Skin epidermis (tissue), 12 donors: ENCODE measurements at regions not wholly inside any gene's neighbourhood (a gene's known extent, or its start where the extent isn't known, plus 50 kb on each side); places are given as distances from the start of the nearest gene placed in this dataset.
"Not testable (repeated sequence)": the region's sequence is repeated elsewhere in the genome, so short reads cannot be mapped to it uniquely, and the experiment has no call there.

Experiments used
- H3K27ac ChIP-seq, 21 experiments: fragments of 200-600 bp; sonication (generic) in 11 of 21; one replicate each; pipeline ENCODE4 v1.5.0; 2020; ENCODE audit warnings: mild to moderate bottlenecking in 3 of 21, inconsistent platforms in 2 of 21, moderate library complexity in 2 of 21
- H3K4me3 ChIP-seq, 7 experiments: fragments of 200-600 bp; sonication (generic) in 2 of 7; one replicate each; pipeline ENCODE4 v1.5.0; 2020; ENCODE audit warnings: inconsistent platforms in 2 of 7, mild to moderate bottlenecking in 2 of 7, moderate library complexity in 1 of 7

DNA sequence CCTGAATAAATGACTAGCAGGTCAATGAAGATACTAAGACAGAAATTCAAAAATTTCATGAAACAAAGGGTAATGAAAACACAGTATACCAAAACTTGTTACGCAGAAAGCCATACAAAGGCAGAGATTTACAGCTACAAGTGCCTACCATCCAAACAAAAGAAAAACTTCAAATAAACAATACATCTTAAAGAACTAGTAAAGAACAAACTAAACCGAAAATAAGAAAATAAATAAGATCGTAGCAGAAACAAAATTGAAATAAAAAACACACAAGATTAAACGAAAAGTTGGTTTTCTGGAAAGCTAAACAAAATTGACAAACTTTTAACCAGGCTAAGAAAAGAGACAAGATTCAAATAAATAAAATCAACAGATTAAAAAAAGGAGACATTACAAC is 51.5 kb downstream of the VPREB1 start:
- H3K27ac ChIP-seq, H3K4me3 ChIP-seq: not testable (repeated sequence)

GRCh38 chr22:22297159-22297793 is 52.7 kb downstream of the VPREB1 start:
- peak overlapping the region in 17 of 21 experiments; percentile 29 to 94 (median 84) for H3K27ac ChIP-seq
- H3K4me3 ChIP-seq: peak overlapping the region; percentile 69 to 94 (median 85)

GRCh38 chr22:22297794-22298653 is 53.4 kb downstream of the VPREB1 start:
- Histone ChIP-seq H3K27ac (peak overlapping the region; percentile 66 to 94 (median 89)), H3K4me3 (peak overlapping the region; percentile 69 to 94 (median 85))

- peak overlapping the region; percentile 69 to 94 (median 85) for H3K4me3 ChIP-seq
- H3K27ac ChIP-seq: peak overlapping the region in 20 of 21 experiments; percentile 66 to 94 (median 90)
Measured at GRCh38 chr22:22298654-22299009, 54.0 kb downstream of the VPREB1 start.

DNA sequence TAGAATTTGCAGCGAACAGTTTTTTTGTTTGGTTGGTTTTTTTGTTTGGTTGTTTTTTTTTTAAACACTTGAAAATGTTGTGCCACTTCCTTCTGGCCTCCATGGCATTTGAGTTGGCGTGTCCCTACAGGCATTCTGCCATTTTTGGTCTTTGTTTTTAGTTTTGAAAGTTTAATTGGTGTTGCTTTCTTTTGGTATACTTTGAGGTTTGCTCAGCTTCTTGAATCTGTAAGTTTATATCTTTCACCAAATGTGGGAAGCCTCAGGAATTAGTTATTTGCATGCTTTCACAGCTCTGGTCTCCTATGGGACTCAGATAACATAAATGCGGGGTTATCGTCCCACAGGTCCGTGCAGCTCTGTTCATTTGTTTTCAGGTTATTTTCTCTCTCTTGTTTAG is 55.9 kb downstream of the VPREB1 start:
- not testable (repeated sequence) for H3K27ac ChIP-seq, H3K4me3 ChIP-seq

- H3K4me3 ChIP-seq, H3K27ac ChIP-seq: not testable (repeated sequence)
Measured at GRCh38 chr22:22300946-22301345, 56.4 kb downstream of the VPREB1 start.

GRCh38 chr22:22316589-22316988 is 72.0 kb downstream of the VPREB1 start:
- no peak overlapping the region for H3K4me3 ChIP-seq
- H3K27ac ChIP-seq: no peak overlapping the region

DNA sequence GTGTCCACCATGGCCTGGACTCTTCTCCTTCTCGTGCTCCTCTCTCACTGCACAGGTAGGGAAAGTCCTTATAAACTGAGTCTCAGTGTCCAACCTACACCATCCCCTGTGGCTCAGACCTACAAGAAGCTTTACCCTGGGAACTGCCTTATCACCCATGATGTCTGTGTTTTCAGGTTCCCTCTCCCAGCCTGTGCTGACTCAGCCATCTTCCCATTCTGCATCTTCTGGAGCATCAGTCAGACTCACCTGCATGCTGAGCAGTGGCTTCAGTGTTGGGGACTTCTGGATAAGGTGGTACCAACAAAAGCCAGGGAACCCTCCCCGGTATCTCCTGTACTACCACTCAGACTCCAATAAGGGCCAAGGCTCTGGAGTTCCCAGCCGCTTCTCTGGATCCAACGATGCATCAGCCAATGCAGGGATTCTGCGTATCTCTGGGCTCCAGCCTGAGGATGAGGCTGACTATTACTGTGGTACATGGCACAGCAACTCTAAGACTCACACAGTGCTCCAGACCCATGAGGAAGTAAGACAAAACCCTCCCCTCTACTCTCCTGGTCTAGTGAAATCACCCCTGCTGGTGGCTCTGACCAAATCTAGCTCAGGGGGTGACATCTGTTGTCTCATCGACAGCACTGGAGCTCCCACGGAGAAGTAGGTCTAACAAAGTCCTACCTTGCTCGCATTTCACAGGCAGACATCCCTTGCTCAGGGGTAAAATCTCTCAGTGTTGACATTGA is 74.3 kb downstream of the VPREB1 start:
- H3K27ac ChIP-seq: no peak overlapping the region

DNA sequence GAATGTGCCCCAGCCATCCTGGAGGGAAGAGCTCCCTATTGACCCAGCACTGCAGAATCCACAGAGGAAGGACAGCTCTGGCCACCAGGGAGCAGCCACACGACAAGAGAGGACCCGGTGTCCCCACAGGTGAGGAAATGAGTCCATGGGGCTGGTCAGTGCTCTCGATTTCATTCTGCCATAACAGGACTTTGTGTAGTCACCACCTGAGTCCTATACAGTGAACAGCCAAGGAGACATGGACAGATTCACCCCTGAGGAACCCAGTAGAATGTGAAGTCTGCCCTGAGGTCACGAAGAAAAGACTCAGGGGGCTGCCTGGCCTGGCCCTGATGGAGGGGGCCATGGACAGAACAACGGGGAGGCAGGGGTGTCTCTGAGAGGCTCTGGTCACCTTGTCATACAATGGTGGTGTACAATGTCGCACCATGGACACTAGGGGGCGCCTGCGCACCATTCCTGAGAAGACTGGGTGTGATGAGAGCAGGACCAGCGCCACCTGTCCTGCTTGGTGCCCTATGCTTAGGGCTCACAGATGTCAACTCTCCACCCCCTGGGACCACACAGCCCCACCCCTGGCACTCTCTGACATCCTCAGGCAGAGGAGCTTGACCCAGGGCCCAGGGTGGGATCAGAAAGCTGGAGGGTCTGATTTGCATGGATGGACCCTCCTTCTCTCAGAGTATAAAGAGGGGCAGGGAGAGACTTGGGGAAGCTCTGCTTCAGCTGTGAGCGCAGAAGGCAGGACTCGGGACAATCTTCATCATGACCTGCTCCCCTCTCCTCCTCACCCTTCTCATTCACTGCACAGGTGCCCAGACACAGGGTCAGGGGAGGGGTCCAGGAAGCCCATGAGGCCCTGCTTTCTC is 77.4 kb downstream of the VPREB1 start:
- H3K27ac ChIP-seq, H3K4me3 ChIP-seq: not testable (repeated sequence)

More for the DNA sequence above, 74.3 kb downstream of the VPREB1 start:
- no peak overlapping the region for H3K4me3 ChIP-seq

GRCh38 chr22:22322792-22323191 is 78.2 kb downstream of the VPREB1 start:
- H3K4me3 ChIP-seq: no peak overlapping the region

GRCh38 chr22:22327723-22328122 is 83.1 kb downstream of the VPREB1 start:
- Histone ChIP-seq H3K4me3 (no peak overlapping the region), H3K27ac (no peak overlapping the region)

More at GRCh38 chr22:22322792-22323191, 78.2 kb downstream of the VPREB1 start:
- no peak overlapping the region for H3K27ac ChIP-seq

DNA sequence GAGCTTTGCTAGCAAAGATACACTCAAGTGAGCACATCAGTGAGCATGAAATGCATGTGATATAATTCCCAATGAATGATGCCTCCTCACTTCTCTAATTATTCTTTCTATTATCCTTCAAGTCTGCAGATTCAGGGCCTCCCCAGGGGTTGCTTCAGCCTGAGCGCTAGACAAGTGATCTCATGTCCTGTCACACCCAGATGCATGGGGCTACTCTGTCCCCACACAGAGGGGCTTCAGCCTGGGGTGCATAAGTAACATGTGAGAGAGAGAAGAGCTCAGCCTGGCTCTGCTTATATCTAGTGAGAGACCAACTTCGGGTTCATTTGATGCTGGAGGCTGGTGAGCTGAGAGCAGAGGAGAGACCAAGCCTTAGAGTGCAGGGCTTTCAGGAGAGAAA is 85.2 kb downstream of the VPREB1 start:
- Histone ChIP-seq H3K27ac (no peak overlapping the region), H3K4me3 (no peak overlapping the region)

- H3K27ac ChIP-seq, H3K4me3 ChIP-seq: not testable (repeated sequence)
Measured at GRCh38 chr22:22335640-22336039, 91.1 kb downstream of the VPREB1 start.

DNA sequence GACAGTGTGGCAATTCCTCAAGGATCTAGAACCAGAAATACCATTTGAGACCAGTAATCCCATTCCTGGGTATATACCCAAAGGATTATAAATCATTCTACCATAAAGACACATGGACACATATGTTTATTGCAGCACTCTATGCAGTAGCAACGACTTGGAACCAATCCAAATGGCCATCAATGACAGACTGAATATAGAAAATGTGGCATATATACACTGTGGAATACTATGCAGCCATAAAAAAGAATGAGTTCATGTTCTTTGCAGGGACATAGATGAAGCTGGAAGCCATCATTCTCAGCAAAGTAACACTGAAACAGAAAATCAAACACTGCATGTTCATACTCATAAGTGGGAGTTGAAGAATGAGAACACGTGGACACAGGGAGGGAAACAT is 91.7 kb downstream of the VPREB1 start:
- not testable (repeated sequence) for H3K4me3 ChIP-seq, H3K27ac ChIP-seq

DNA sequence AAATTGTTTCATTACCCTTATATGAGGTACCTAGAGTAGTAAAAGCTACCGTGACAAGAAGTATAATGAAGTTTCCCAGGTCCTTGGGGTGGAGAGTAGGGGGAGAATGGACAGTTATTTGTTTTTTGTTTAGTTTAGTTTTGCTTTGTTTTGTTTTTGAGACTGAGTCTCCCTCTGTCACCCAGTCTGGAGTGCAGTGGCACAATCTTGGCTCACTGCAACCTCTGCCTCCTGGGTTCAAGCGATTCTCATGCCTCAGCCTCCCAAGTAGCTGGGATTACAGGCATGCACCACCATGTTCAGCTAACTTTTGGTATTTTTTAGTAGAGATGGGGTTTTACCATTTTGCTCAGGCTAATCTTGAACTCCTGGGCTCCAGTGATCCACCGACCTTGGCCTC is 94.2 kb downstream of the VPREB1 start:
- not testable (repeated sequence) for H3K27ac ChIP-seq, H3K4me3 ChIP-seq

- H3K4me3 ChIP-seq: no peak overlapping the region
Measured at GRCh38 chr22:22341736-22342135, 97.2 kb downstream of the VPREB1 start.

DNA sequence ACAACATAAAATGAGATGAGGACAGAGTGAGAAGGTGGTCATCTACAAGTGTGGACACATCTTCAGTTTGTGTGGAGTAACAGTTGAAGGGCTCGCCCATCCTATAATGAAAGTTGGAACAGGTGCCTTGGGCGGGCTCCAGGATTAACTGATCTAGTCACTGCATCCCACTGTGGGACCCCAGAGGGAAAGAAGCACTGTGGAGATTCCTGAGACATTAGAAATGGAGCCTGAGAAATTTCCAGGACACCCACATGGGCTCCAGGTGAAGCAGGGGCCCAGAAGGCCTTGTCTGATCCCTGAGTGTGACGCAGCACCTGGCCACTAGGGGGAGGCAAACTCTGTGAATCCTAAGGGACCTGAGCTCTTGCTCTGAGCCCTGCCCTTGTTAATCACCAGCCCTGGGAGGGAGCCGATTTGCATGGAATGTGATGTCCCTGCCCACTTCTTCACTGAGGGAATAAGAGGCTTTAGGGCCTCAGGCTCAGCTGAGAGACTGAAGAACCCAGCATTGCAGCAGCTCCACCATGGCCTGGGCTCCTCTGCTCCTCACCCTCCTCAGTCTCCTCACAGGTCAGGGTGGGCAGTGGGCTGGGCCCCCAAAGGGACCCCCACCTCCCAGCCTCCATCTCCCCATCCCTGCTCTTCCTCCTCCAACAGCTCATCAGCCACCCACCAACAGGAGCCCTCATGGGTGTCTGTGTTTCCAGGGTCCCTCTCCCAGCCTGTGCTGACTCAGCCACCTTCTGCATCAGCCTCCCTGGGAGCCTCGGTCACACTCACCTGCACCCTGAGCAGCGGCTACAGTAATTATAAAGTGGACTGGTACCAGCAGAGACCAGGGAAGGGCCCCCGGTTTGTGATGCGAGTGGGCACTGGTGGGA is 98.4 kb downstream of the VPREB1 start:
- H3K27ac ChIP-seq: no peak overlapping the region
- H3K4me3 ChIP-seq: no peak overlapping the region

More at GRCh38 chr22:22341736-22342135, 97.2 kb downstream of the VPREB1 start:
- H3K27ac ChIP-seq: no peak overlapping the region

DNA sequence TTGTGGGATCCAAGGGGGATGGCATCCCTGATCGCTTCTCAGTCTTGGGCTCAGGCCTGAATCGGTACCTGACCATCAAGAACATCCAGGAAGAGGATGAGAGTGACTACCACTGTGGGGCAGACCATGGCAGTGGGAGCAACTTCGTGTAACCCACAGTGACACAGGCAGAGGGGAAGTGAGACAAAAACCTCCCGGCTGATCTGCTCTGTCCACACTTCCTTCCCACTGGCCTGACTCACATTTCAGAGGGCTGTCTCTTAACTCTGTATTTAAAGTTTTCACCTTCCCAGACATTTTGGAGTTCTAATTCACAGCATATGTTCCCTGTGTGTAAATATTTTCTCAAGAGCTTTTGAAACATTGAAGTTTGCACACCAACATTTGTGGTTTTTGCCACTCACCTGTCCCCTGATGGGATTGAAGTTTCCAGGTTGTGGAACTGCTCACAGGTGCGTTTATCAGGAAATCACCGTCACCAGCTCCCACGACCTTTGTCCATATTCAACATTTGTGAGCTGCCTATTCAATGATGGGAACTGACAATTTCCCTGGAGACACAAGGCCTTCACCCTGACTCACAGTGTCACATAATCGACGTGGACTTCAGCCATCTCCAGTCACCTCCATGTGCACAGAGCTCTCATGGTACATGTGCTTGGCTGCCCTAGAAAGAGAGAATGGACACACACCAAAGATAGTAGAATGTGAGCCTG is 99.2 kb downstream of the VPREB1 start:
- Histone ChIP-seq H3K4me3 (no peak overlapping the region), H3K27ac (no peak overlapping the region)
